Nephron (organoid): ENCODE measurements at regions not wholly inside any gene's neighbourhood (a gene's known extent, or its start where the extent isn't known, plus 50 kb on each side); places are given as distances from the start of the nearest gene placed in this dataset.
"Not testable (repeated sequence)": the region's sequence is repeated elsewhere in the genome, so short reads cannot be mapped to it uniquely, and the experiment has no call there.

Experiments
- H3K27ac Mint-ChIP-seq, 3 experiments: 2 replicates each; pipeline ENCODE4 v1.8.0; 2020; ENCODE audit warnings: mixed read lengths in 3 of 3, mild to moderate bottlenecking in 2 of 3, moderate library complexity in 1 of 3
- H3K27me3 Mint-ChIP-seq: 2 replicates; pipeline ENCODE4 v1.8.0; 2021; ENCODE audit warnings: low read depth, mild to moderate bottlenecking, moderate library complexity, mixed read lengths
- H3K36me3 Mint-ChIP-seq: 2 replicates; pipeline ENCODE4 v1.8.0; 2020; ENCODE audit warnings: low read depth, mixed read lengths
- H3K4me1 Mint-ChIP-seq: 2 replicates; pipeline ENCODE4 v1.8.0; 2020; ENCODE audit warnings: mixed read lengths
- H3K4me3 Mint-ChIP-seq, 3 experiments: 2 replicates each; pipeline ENCODE4 v1.8.0; 2020; ENCODE audit warnings: mild to moderate bottlenecking in 3 of 3, mixed read lengths in 3 of 3, moderate library complexity in 2 of 3
- H3K9me3 Mint-ChIP-seq: 2 replicates; pipeline ENCODE4 v1.8.0; 2020; ENCODE audit warnings: mixed read lengths
- CTCF ChIP-seq, 3 experiments: fragments of 200-600 bp; sonication (generic); IDR thresholded peaks; one replicate each; pipeline ENCODE4 v1.5.0; 2021; ENCODE audit warnings: antibody characterized with exemption in 3 of 3; ENCODE audit not compliant: unreplicated experiment in 3 of 3

- Mint-ChIP-seq H3K27ac (no peak overlapping the region), H3K4me3 (no peak overlapping the region), H3K27me3 (no peaks in the 10 kb centered on the region), H3K9me3 (no peaks in the 10 kb centered on the region), H3K4me1 (no peaks in the 10 kb centered on the region), H3K36me3 (no peaks in the 10 kb centered on the region)
- TF ChIP-seq CTCF (IDR thresholded peaks at IDR 0.05; ENCODE audit: unreplicated experiment in 3 of 3), result no peak
These were observed 59.4 kb upstream of the H2AZ1 start for GRCh38 chr4:100009490-100009889.

GRCh38 chr4:100008048-100008447 lies 58.0 kb upstream of the H2AZ1 start:
- TF ChIP-seq CTCF (IDR thresholded peaks at IDR 0.05; ENCODE audit: unreplicated experiment in 3 of 3), result no peak

GRCh38 chr4:100006161-100006560 lies 56.1 kb upstream of the H2AZ1 start:
- H3K9me3 Mint-ChIP-seq, H3K36me3 Mint-ChIP-seq, H3K27me3 Mint-ChIP-seq, H3K27ac Mint-ChIP-seq, H3K4me1 Mint-ChIP-seq, H3K4me3 Mint-ChIP-seq: not testable (repeated sequence)

More at GRCh38 chr4:100008048-100008447, 58.0 kb upstream of the H2AZ1 start:
- H3K36me3 Mint-ChIP-seq, result no peaks in the 10 kb centered on the region
- no peak overlapping the region for H3K27ac Mint-ChIP-seq
- no peaks in the 10 kb centered on the region for H3K4me1 Mint-ChIP-seq
- no peaks in the 10 kb centered on the region for H3K27me3 Mint-ChIP-seq
- H3K9me3 Mint-ChIP-seq, result no peaks in the 10 kb centered on the region
- no peak overlapping the region for H3K4me3 Mint-ChIP-seq
